BJ (cell line): ENCODE measurements at regions not wholly inside any gene's neighbourhood (a gene's known extent, or its start where the extent isn't known, plus 50 kb on each side); places are given as distances from the start of the nearest gene placed in this dataset.

Experiments used
- CTCF ChIA-PET: fragments of 350-600 bp; formaldehyde crosslinking; extraction: SDS; loops from one replicate; lab custom pipeline; 2021; ENCODE audit warnings: antibody characterized with exemption, inconsistent platforms; lab: Yijun Ruan, JAX
- POLR2A ChIA-PET: fragments of 300-600 bp; sonication (Branson Sonifier 250); formaldehyde crosslinking; extraction: SDS; loops from one replicate; lab custom pipeline; 2021; ENCODE audit warnings: antibody characterized with exemption; lab: Charles Lee
- DNase-seq: peaks from one replicate; pipeline ENCODE4 v3.0.0-alpha.2; 2011; ENCODE audit warnings: low read depth
- H3K27me3 ChIP-seq: 2 replicates; pipeline ENCODE4 v1.6.0; 2011; ENCODE audit warnings: low read length; ENCODE audit not compliant: control insufficient read depth, insufficient read depth
- H3K36me3 ChIP-seq: 2 replicates; pipeline ENCODE4 v1.5.1; 2011; ENCODE audit warnings: low read length; ENCODE audit not compliant: control insufficient read depth, insufficient read depth
- H3K4me3 ChIP-seq: 2 replicates; pipeline ENCODE4 v1.5.1; 2011; ENCODE audit warnings: low read depth, mild to moderate bottlenecking, control low read depth, low read length
- TF ChIP-seq, protein P1 (sequence below): IDR thresholded peaks from 2 replicates; pipeline ENCODE4 v1.5.1; 2011; ENCODE audit warnings: low read depth, mild to moderate bottlenecking, control low read depth, inconsistent platforms, low read length, moderate library complexity; ENCODE audit not compliant: insufficient read depth

DNA sequence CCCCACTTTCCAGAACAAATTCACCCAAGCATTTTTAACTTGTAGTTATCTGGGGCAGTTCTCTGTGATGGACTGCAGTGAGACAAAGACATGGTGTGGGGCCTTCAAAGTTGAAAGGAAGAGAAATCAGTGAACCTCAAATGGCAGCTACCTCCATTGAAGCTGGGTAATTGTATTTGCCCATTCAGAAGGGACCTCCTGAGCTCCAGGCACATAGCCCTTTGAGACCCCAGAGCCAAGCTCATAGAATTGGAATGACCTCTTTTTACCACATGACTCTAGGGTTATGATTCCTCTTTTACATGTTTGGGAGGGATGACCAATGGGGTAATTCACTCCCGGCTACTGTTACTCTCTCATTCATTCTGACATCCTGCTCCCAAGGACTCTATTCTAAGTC is 368.4 kb upstream of the ITGA1 start:
- TF ChIP-seq, protein P1, sequence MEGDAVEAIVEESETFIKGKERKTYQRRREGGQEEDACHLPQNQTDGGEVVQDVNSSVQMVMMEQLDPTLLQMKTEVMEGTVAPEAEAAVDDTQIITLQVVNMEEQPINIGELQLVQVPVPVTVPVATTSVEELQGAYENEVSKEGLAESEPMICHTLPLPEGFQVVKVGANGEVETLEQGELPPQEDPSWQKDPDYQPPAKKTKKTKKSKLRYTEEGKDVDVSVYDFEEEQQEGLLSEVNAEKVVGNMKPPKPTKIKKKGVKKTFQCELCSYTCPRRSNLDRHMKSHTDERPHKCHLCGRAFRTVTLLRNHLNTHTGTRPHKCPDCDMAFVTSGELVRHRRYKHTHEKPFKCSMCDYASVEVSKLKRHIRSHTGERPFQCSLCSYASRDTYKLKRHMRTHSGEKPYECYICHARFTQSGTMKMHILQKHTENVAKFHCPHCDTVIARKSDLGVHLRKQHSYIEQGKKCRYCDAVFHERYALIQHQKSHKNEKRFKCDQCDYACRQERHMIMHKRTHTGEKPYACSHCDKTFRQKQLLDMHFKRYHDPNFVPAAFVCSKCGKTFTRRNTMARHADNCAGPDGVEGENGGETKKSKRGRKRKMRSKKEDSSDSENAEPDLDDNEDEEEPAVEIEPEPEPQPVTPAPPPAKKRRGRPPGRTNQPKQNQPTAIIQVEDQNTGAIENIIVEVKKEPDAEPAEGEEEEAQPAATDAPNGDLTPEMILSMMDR = no peak
- ChIA-PET CTCF (no interaction called here), POLR2A (no interaction called here)
- Histone ChIP-seq H3K4me3 (no peak overlapping the region), H3K36me3 (no peaks in the 10 kb centered on the region), H3K27me3 (no peaks in the 10 kb centered on the region)
- no peak for DNase-seq

DNA sequence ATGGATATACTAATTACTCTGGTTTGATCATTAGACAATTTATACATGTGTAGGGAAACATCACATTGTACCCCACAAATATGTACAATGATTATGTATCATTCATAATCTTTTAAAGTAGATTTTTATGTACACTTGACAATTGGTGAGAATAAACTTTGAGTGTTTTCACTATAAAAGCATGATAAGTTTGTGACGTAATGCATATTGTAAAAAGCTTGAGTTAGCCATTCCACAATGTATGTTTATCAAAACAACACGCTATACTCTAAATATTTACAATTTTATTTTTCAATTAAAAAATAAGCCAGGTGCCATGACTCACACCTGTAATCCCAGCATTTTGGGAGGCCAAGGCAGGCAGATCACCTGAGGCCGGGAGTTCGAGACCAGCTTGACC is 360.1 kb upstream of the ITGA1 start:
- H3K36me3 ChIP-seq = no peaks in the 10 kb centered on the region
- no peak overlapping the region for H3K4me3 ChIP-seq

DNA sequence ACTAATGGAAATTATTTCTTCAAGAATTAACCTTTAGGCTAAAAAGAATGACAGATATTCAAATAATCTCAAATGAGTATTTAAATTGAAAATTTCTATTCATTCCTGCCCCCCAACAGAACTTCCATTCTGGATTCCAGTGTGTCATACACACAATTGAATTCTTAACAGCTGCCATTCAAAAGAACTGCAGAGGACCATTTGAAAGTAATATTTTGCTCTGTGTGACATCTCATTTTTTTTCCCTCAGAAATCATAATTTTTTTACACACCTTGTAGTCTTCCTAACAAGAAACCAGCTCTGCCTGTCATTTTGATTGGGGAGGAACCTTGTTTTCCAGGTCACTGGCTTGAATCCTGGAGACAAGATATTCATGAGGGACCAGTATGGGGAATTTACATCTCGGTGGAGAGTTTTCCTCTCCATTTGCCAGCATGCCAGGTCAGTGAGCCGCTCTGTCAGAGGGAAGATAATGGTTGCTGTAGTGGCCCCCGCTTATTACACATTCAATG is 358.7 kb upstream of the ITGA1 start:
- no peak overlapping the region for H3K4me3 ChIP-seq
- TF ChIP-seq, protein P1 = no peak
- CTCF ChIA-PET = no interaction called here
- no peaks in the 10 kb centered on the region for H3K36me3 ChIP-seq
- no peaks in the 10 kb centered on the region for H3K27me3 ChIP-seq
- DNase-seq = no peak
- POLR2A ChIA-PET = no interaction called here

More for the DNA sequence above, 360.1 kb upstream of the ITGA1 start:
- ChIA-PET POLR2A (no interaction called here), CTCF (no interaction called here)
- TF ChIP-seq, protein P1 = no peak
- no peak for DNase-seq
- H3K27me3 ChIP-seq = no peaks in the 10 kb centered on the region

DNA sequence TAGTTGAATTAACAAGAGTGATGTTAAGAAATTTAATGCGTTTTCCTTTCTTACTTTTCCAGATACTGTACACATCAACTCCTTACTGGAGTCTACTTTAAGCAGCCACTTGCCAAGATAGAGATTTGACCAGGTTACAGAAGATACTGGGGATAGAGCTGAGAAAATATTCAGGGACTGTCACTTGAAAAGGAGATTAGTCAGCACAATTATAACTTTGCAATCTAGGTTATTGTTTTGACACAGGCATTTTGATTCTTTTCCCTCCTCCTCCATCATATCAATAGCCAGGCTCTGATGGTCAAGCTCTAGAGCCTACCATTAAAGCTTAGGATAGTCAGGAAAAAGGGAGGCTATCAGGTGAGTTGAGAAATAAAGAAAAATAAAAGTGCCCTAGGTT is 345.9 kb upstream of the ITGA1 start:
- POLR2A ChIA-PET = no interaction called here
- CTCF ChIA-PET = no interaction called here
- H3K27me3 ChIP-seq = no peaks in the 10 kb centered on the region
- TF ChIP-seq, protein P1 = no peak
- DNase-seq = no peak
- H3K36me3 ChIP-seq = no peaks in the 10 kb centered on the region
- no peak overlapping the region for H3K4me3 ChIP-seq

DNA sequence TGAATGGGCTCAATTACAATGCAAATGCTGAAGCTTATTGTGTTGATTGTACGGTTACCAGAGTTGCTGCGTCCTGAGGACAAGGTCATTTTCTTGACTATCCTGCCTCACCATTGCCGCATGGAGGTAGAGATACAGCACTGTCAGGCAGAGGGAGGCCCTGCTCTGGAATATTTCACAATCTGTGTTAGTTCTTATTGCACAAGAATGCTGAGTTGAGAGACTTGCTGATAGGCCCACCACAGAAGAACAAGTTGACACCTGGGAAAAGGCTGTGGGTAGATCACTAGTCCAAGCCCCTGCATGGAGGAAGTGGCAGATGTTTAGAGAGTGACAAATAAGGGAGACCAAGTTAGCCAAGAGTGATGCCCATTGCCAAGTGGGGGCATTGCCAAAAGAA is 344.5 kb upstream of the ITGA1 start:
- TF ChIP-seq, protein P1 = no peak
- ChIA-PET POLR2A (no interaction called here), CTCF (no interaction called here)
- Histone ChIP-seq H3K27me3 (no peaks in the 10 kb centered on the region), H3K4me3 (no peak overlapping the region), H3K36me3 (no peaks in the 10 kb centered on the region)
- DNase-seq = no peak
